Upper lobe of left lung (tissue), 6 donors: ENCODE measurements at regions not wholly inside any gene's neighbourhood (a gene's known extent, or its start where the extent isn't known, plus 50 kb on each side); places are given as distances from the start of the nearest gene placed in this dataset.

Source experiments
- ATAC-seq, 2 donors: fragments of 200-7000 bp; cut with Tn5 transposase; one replicate each; pipeline ENCODE4 v1.9.1; 2022; ENCODE audit warnings: mild to moderate bottlenecking in 2 of 2, moderate library complexity in 2 of 2; ENCODE audit not compliant: low FRiP score in 2 of 2
- DNase-seq, 2 donors: peaks; one replicate each; pipeline ENCODE4 v3.0.0-alpha.2; 2019 to 2020
- H3K27ac ChIP-seq, 4 donors: fragments of 200-600 bp; sonication (generic); one replicate each; pipeline ENCODE4 v1.5.1; 2016 to 2019
- H3K27me3 ChIP-seq, 4 donors: fragments of 200-600 bp; sonication (generic); one replicate each; pipeline ENCODE4 v1.5.1; 2017 to 2019
- H3K36me3 ChIP-seq, 4 donors: fragments of 200-600 bp; sonication (generic); one replicate each; pipeline ENCODE4 v1.5.1; 2016 to 2019
- H3K4me1 ChIP-seq, 4 donors: fragments of 200-600 bp; sonication (generic); one replicate each; pipeline ENCODE4 v1.5.1; 2018 to 2019
- H3K4me3 ChIP-seq, 4 donors: fragments of 200-600 bp; sonication (generic); one replicate each; pipeline ENCODE4 v1.5.1; 2017 to 2019; ENCODE audit warnings: mild to moderate bottlenecking in 2 of 4, moderate library complexity in 1 of 4
- H3K9me3 ChIP-seq, 4 donors: fragments of 200-600 bp; sonication (generic); one replicate each; pipeline ENCODE4 v1.5.1; 2018 to 2019
- CTCF ChIP-seq, 6 experiments: fragments of 450-650 bp in 4 of 6; fragments of 200-600 bp in 2 of 6; sonication (generic) in 2 of 6; IDR thresholded peaks; one replicate each; pipeline ENCODE4 v1.5.1; 2016 to 2019; ENCODE audit warnings: antibody characterized with exemption in 6 of 6
- EP300 ChIP-seq, 4 donors: sonication (generic); formaldehyde crosslinking; IDR thresholded peaks; one replicate each; pipeline ENCODE4 v1.5.1; 2017; ENCODE audit warnings: antibody characterized with exemption in 4 of 4, control low read depth in 2 of 4
- POLR2A ChIP-seq, 4 donors: fragments of 450-650 bp; IDR thresholded peaks; one replicate each; pipeline ENCODE4 v1.5.1; 2016 to 2017; ENCODE audit warnings: antibody characterized with exemption in 4 of 4, mild to moderate bottlenecking in 2 of 4
- POLR2AphosphoS5 ChIP-seq, 2 donors: sonication (generic); formaldehyde crosslinking; IDR thresholded peaks; one replicate each; pipeline ENCODE4 v1.5.1; 2017; ENCODE audit warnings: antibody characterized with exemption in 2 of 2
- WGBS, 2 donors: methylation state at CpG; one replicate each; pipeline ENCODE4 v1.1.5; 2017 to 2018; 5-methylcytosine and 5-hydroxymethylcytosine counted together
- small RNA-seq, 4 donors: library from RNA; depleted of rRNA; stranded (forward); fragments of <200 nt; gene quantifications; one replicate each; pipeline ENCODE3, GENCODE V24; 2016
- donor health status: DM: no; HTN: no; CAD: no; lungs with moderate emphysema.
- donor health status: DM: no; HTN: yes; CAD: no; lungs with severe emphysema.

- Histone ChIP-seq H3K27me3 (no peaks in the 10 kb centered on the region), H3K4me1 (no peaks in the 10 kb centered on the region), H3K9me3 (no peaks in the 10 kb centered on the region), H3K36me3 (no peaks in the 10 kb centered on the region), H3K4me3 (no peak overlapping the region), H3K27ac (no peak overlapping the region)
- ATAC-seq (no peak), DNase-seq (no peak)
- no peak for TF ChIP-seq POLR2AphosphoS5 (IDR thresholded peaks at IDR 0.05)
- TF ChIP-seq POLR2A (IDR thresholded peaks at IDR 0.05), result no peak
- TF ChIP-seq EP300 (IDR thresholded peaks at IDR 0.05), result no peak
- no peak for TF ChIP-seq CTCF (IDR thresholded peaks at IDR 0.05)
- 81 to 82% methylated on average over 5 of the region's 5 CpGs for WGBS, 2 donors
These were observed 58.0 kb upstream of the SALL4 start for GRCh38 chr20:51860111-51860882.

DNA sequence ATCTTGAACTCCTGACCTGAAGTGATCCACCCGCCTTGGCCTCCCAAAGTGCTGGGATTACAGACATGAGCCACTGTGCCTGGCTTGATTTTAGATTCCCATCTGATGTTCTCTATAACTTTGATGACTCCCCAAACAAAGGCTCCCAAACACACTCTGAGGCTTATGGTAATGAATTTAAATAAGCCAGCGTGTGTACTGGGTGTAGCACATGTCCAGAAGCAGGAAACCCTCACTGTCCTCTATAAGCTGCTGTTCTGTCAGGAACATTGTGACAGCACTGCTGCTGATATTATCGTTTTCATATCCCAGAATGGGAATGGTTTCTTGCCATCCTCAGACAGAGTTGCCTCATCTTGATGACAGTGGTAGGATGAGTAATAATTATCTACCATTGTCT is 54.1 kb upstream of the SALL4 start:
- H3K4me1 ChIP-seq, result no peaks in the 10 kb centered on the region
- ATAC-seq (no peak), DNase-seq (no peak)
- TF ChIP-seq EP300 (IDR thresholded peaks at IDR 0.05) (no peak), CTCF (IDR thresholded peaks at IDR 0.05) (no peak), POLR2A (IDR thresholded peaks at IDR 0.05) (no peak)
- H3K36me3 ChIP-seq, result no peaks in the 10 kb centered on the region
- WGBS, 2 donors, result 82 to 91% methylated on average over 3 of the region's 3 CpGs
- H3K27me3 ChIP-seq, result no peaks in the 10 kb centered on the region
- H3K9me3 ChIP-seq, result no peaks in the 10 kb centered on the region
- H3K4me3 ChIP-seq, result no peak overlapping the region
- no peak overlapping the region for H3K27ac ChIP-seq

DNA sequence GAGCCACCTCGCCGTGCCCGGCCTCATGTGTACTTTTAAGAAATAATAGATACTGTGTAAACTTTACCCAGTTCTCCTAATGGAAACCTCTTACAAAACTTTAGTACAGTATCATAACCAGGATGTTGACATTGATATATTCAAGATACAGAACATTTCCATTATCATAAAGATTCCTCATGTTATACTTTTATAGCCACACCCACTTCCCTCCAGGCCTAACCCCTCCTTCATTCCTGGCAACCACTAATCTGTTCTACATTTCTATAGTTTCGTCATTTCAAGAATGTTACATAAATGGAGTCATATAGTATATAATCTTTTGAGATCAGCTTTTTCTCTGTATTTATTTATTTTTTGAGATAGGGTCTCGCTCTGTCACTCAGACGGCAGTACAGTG is 52.6 kb upstream of the SALL4 start:
- Histone ChIP-seq H3K4me3 (no peak overlapping the region), H3K27me3 (no peaks in the 10 kb centered on the region), H3K36me3 (no peaks in the 10 kb centered on the region), H3K27ac (no peak overlapping the region), H3K9me3 (no peaks in the 10 kb centered on the region), H3K4me1 (no peaks in the 10 kb centered on the region)
- ATAC-seq (no peak), DNase-seq (no peak)
- WGBS, 2 donors, result 88 to 90% methylated on average over 6 of the region's 6 CpGs
- TF ChIP-seq CTCF (IDR thresholded peaks at IDR 0.05) (no peak), EP300 (IDR thresholded peaks at IDR 0.05) (no peak), POLR2A (IDR thresholded peaks at IDR 0.05) (no peak), POLR2AphosphoS5 (IDR thresholded peaks at IDR 0.05) (no peak)

Small RNA genes lying in the stretch of these regions (small RNA-seq; reads per million reads assigned to genes)
- gene RNU6-347P (0 reads per million in 4 donors), gene RNU7-6P (0 reads per million in 4 donors)
